Cardiac fibroblast (primary cell): ENCODE measurements at regions not wholly inside any gene's neighbourhood (a gene's known extent, or its start where the extent isn't known, plus 50 kb on each side); places are given as distances from the start of the nearest gene placed in this dataset.
A peak's percentile ranks its signal among the peaks of the same experiment; 100 is the strongest.

Source experiments
- DNase-seq, 2 donors: peaks; one replicate each; pipeline versions ENCODE4 v3.0.0 to v3.0.0-alpha.2; 2010; ENCODE audit warnings: low read depth in 2 of 2
- H3K4me3 ChIP-seq, 2 donors: replicated peaks in 1 of 2; 1 replicate in 1 of 2; 2 replicates in 1 of 2; pipeline ENCODE4 v1.5.1; 2011; ENCODE audit warnings: low read depth in 2 of 2, low read length in 2 of 2, mild to moderate bottlenecking in 2 of 2, moderate library complexity in 1 of 2
- TF ChIP-seq, protein P1 (sequence below): IDR thresholded peaks from one replicate; pipeline ENCODE4 v1.5.1; 2011; ENCODE audit warnings: low read depth, mild to moderate bottlenecking, low read length, inconsistent platforms

GRCh38 chr5:68405026-68405684, 189.6 kb downstream of the PIK3R1 start:
- peak in 1 of 2 donors; percentile 43 for DNase-seq

DNA sequence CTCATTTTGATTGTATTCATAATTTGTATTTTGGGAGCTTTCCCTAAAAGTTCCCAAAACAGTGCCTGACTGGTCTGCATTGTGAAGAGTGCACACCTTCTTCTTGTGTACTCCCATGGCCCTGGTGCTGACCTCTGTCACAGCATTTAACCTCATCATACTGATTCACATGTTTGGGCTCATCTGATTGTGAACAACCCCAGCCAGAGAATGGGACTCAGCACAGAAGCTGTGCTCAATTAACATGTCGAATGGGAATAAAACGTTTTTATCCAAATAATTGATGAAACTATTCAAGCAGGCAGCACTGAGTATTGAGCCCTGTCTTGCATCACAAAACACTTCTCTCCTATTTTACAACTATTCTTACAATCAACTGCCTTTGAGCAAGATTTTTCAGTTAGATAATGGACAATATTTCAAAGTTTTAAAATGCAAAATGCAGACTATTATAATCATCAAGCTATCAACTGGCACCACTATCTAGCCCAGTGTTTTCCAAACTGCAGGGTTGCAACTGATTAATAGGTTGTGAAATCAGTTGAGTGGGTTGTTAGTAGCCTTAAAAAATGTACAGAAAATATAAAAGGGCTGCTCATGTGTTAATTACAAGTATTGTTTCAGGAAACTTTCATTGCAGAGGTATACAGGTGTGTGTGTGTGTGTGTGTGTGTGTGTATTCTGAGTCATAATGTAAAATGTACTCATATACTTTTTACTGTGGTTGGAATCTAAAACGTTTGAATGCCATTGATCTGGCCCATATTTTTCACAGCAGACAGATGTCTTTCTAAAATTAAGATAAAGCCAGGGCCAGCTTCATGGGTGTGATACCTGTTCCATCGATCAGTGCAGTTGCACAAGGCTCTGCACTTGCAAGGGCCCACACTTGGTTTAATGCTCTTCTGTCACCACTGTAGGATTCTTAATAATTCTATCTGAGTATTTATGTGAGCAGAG, 190.5 kb downstream of the PIK3R1 start:
- TF ChIP-seq, protein P1, sequence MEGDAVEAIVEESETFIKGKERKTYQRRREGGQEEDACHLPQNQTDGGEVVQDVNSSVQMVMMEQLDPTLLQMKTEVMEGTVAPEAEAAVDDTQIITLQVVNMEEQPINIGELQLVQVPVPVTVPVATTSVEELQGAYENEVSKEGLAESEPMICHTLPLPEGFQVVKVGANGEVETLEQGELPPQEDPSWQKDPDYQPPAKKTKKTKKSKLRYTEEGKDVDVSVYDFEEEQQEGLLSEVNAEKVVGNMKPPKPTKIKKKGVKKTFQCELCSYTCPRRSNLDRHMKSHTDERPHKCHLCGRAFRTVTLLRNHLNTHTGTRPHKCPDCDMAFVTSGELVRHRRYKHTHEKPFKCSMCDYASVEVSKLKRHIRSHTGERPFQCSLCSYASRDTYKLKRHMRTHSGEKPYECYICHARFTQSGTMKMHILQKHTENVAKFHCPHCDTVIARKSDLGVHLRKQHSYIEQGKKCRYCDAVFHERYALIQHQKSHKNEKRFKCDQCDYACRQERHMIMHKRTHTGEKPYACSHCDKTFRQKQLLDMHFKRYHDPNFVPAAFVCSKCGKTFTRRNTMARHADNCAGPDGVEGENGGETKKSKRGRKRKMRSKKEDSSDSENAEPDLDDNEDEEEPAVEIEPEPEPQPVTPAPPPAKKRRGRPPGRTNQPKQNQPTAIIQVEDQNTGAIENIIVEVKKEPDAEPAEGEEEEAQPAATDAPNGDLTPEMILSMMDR = no peak
- H3K4me3 ChIP-seq = no peak overlapping the region
- no peak for DNase-seq

More at GRCh38 chr5:68405026-68405684, 189.6 kb downstream of the PIK3R1 start:
- no peak overlapping the region for H3K4me3 ChIP-seq
- TF ChIP-seq, protein P1 = no peak

DNA sequence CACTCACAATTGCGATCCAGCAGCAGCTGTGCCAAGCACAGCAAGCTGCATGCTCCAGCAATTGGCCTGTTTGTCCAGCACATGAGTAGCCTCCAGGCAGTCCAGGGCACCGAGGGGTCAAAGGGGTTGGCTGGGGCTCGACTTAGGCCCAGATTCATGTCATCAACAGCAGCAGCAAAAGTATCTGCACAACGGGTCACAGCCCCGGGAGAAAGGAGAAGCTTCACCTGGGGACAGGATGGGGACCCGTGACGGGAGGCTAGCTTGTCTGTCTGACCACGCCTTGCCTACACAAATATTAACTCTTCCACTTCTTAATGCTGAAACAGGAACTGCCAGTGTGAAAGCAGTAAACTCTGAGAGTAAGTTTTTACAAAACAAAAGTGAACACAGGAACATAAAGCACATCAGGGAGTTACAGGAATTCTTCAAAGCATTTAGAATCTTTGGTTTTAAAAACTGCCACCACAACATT, 191.2 kb downstream of the PIK3R1 start:
- no peak overlapping the region for H3K4me3 ChIP-seq
- TF ChIP-seq, protein P1 = no peak
- DNase-seq = no peak

- TF ChIP-seq, protein P1 = no peak
- no peak for DNase-seq
- no peak overlapping the region for H3K4me3 ChIP-seq
Observed at GRCh38 chr5:68407311-68408239, 192.0 kb downstream of the PIK3R1 start.

DNA sequence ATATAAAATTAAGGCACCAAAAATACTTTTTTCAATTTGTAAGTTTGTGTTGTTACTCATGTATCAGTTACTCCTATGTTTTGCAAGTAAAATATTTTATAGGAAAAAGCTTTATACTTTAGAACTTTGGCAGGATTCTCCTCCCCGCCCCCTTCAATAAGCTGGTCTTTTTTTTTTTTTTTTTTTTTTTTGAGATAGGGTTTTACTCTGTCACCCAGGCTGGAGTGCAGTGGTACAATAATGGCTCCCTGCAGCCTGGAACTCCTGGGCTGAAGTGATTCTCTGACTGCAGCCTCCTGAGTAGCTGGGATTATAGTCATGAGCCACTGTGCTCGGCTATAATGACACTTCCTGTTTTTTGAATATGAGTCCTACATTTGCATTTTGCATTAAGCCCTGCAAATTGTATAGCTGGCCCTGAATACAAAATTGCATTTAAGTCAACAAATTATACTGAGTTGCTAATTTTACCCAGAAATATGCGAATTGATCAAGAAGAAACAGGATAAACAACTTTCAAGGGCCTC, 192.9 kb downstream of the PIK3R1 start:
- no peak overlapping the region for H3K4me3 ChIP-seq
- TF ChIP-seq, protein P1 = no peak
- DNase-seq = no peak

DNA sequence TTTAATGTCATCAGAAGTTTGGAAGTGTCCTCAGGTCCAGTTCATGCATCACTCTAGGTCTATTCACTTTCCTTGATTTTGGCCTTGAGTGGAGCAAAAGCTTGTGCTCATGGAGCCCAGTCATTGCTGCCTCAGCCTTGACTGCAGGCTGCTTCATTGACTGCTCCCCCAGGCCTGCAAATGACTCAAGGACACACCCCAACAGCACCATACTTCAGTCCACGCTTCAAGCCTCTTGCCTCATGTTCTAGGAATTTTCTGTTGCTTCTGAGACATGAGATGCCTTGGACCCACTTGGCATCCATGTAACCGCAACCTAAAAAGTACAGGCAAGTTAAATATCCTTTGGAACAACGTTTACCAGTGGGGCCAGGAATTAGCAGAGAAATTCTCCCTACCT, 193.7 kb downstream of the PIK3R1 start:
- TF ChIP-seq, protein P1 = no peak

More for the DNA sequence above, 193.7 kb downstream of the PIK3R1 start:
- peak in 1 of 2 donors; percentile 78 for DNase-seq
- no peak overlapping the region for H3K4me3 ChIP-seq
